ENCODE measurements at regions not wholly inside any gene's neighbourhood (a gene's known extent, or its start where the extent isn't known, plus 50 kb on each side); places are given as distances from the start of the nearest gene placed in this dataset.
"Not testable (repeated sequence)": the region's sequence is repeated elsewhere in the genome, so short reads cannot be mapped to it uniquely, and the experiment has no call there.

GRCh38 chr3:74978684-74979083 lies 364.2 kb upstream of the CNTN3 start:
- Histone ChIP-seq H3K4me2 (no peak overlapping the region), H3K27ac (no peak overlapping the region), H2AFZ (ENCODE audit: low read depth) (no peak overlapping the region), H3K4me3 (IDR thresholded peaks at IDR 0.05; ENCODE audit: insufficient read depth, low read depth, low read length) (no peak overlapping the region), H3K9ac (no peak overlapping the region), H4K20me1 (ENCODE audit: insufficient read depth) (no peaks in the 10 kb centered on the region), H3K36me3 (ENCODE audit: insufficient read depth) (no peaks in the 10 kb centered on the region), H3K27me3 (ENCODE audit: insufficient read depth, low read depth) (no peaks in the 10 kb centered on the region), H3K79me2 (ENCODE audit: insufficient read depth, low read depth) (no peaks in the 10 kb centered on the region), H3K4me1 (ENCODE audit: low read depth, poor library complexity, severe bottlenecking) (no peaks in the 10 kb centered on the region)
- no peak for TF ChIP-seq CTCF (conservative IDR thresholded peaks at IDR 0.05; ENCODE audit: low read depth, low read length)

- not testable (repeated sequence) for H3K27ac ChIP-seq; H3K4me3 ChIP-seq (IDR thresholded peaks at IDR 0.05; ENCODE audit: insufficient read depth, low read depth, low read length); H2AFZ ChIP-seq (ENCODE audit: low read depth); H3K4me2 ChIP-seq; H3K36me3 ChIP-seq (ENCODE audit: insufficient read depth); H3K79me2 ChIP-seq (ENCODE audit: insufficient read depth, low read depth); H4K20me1 ChIP-seq (ENCODE audit: insufficient read depth); H3K4me1 ChIP-seq (ENCODE audit: low read depth, poor library complexity, severe bottlenecking); H3K9ac ChIP-seq; H3K27me3 ChIP-seq (ENCODE audit: insufficient read depth, low read depth)
Observed at GRCh38 chr3:74985028-74985904, 370.8 kb upstream of the CNTN3 start.

- no peaks in the 10 kb centered on the region for H3K4me1 ChIP-seq (ENCODE audit: low read depth, poor library complexity, severe bottlenecking)
- no peak overlapping the region for H3K4me2 ChIP-seq
- no peak overlapping the region for H3K27ac ChIP-seq
- no peak overlapping the region for H2AFZ ChIP-seq (ENCODE audit: low read depth)
- no peak for TF ChIP-seq CTCF (conservative IDR thresholded peaks at IDR 0.05; ENCODE audit: low read depth, low read length)
- H3K4me3 ChIP-seq (IDR thresholded peaks at IDR 0.05; ENCODE audit: insufficient read depth, low read depth, low read length): no peak overlapping the region
- no peak overlapping the region for H3K9ac ChIP-seq
- no peaks in the 10 kb centered on the region for H4K20me1 ChIP-seq (ENCODE audit: insufficient read depth)
- no peaks in the 10 kb centered on the region for H3K79me2 ChIP-seq (ENCODE audit: insufficient read depth, low read depth)
- no peaks in the 10 kb centered on the region for H3K36me3 ChIP-seq (ENCODE audit: insufficient read depth)
- no peaks in the 10 kb centered on the region for H3K27me3 ChIP-seq (ENCODE audit: insufficient read depth, low read depth)
Observed at GRCh38 chr3:74988095-74988494, 373.6 kb upstream of the CNTN3 start.

- Histone ChIP-seq H3K4me3 (IDR thresholded peaks at IDR 0.05; ENCODE audit: insufficient read depth, low read depth, low read length) (no peak overlapping the region), H3K27me3 (ENCODE audit: insufficient read depth, low read depth) (no peaks in the 10 kb centered on the region), H3K9ac (no peak overlapping the region), H4K20me1 (ENCODE audit: insufficient read depth) (no peaks in the 10 kb centered on the region), H3K27ac (no peak overlapping the region), H2AFZ (ENCODE audit: low read depth) (no peak overlapping the region), H3K4me2 (no peak overlapping the region), H3K79me2 (ENCODE audit: insufficient read depth, low read depth) (no peaks in the 10 kb centered on the region), H3K36me3 (ENCODE audit: insufficient read depth) (no peaks in the 10 kb centered on the region), H3K4me1 (ENCODE audit: low read depth, poor library complexity, severe bottlenecking) (no peaks in the 10 kb centered on the region)
- no peak for TF ChIP-seq CTCF (conservative IDR thresholded peaks at IDR 0.05; ENCODE audit: low read depth, low read length)
Observed at GRCh38 chr3:74992898-74993297, 378.4 kb upstream of the CNTN3 start.

- Histone ChIP-seq H3K79me2 (ENCODE audit: insufficient read depth, low read depth) (no peaks in the 10 kb centered on the region), H3K4me3 (IDR thresholded peaks at IDR 0.05; ENCODE audit: insufficient read depth, low read depth, low read length) (no peak overlapping the region), H3K4me1 (ENCODE audit: low read depth, poor library complexity, severe bottlenecking) (no peaks in the 10 kb centered on the region), H4K20me1 (ENCODE audit: insufficient read depth) (no peaks in the 10 kb centered on the region), H3K27ac (no peak overlapping the region), H3K9ac (no peak overlapping the region), H3K4me2 (no peak overlapping the region), H3K36me3 (ENCODE audit: insufficient read depth) (no peaks in the 10 kb centered on the region), H2AFZ (ENCODE audit: low read depth) (no peak overlapping the region), H3K27me3 (ENCODE audit: insufficient read depth, low read depth) (no peaks in the 10 kb centered on the region)
- TF ChIP-seq CTCF (conservative IDR thresholded peaks at IDR 0.05; ENCODE audit: low read depth, low read length): 0 out of 2 replicates have a peak, but pooled peaks have one; percentile 22
Observed at GRCh38 chr3:75001330-75001729, 386.9 kb upstream of the CNTN3 start.
